ENCODE measurements at regions not wholly inside any gene's neighbourhood (a gene's known extent, or its start where the extent isn't known, plus 50 kb on each side); places are given as distances from the start of the nearest gene placed in this dataset.
A peak's percentile ranks its signal among the peaks of the same experiment; 100 is the strongest.
"Not testable (repeated sequence)": the region's sequence is repeated elsewhere in the genome, so short reads cannot be mapped to it uniquely, and the experiment has no call there.

- not testable (repeated sequence) for H3K27ac Mint-ChIP-seq; H3K4me1 Mint-ChIP-seq (ENCODE audit: low read depth); H3K27me3 Mint-ChIP-seq (ENCODE audit: low read depth); DNase-seq; ATAC-seq (replicated peaks in 1 of 2); H3K9me3 Mint-ChIP-seq; H3K4me3 Mint-ChIP-seq
- H3K36me3 Mint-ChIP-seq (ENCODE audit: insufficient read depth in 2 of 2), result peaks cover 5 to 13% of the 10 kb centered on the region in 2 donors
Observed at GRCh38 chr3:195985348-195985920, 77.1 kb upstream of the TNK2 start.

GRCh38 chr3:195984392-195985030 lies 76.2 kb upstream of the TNK2 start:
- not testable (repeated sequence) for H3K27me3 Mint-ChIP-seq (ENCODE audit: low read depth); DNase-seq; H3K27ac Mint-ChIP-seq; H3K4me1 Mint-ChIP-seq (ENCODE audit: low read depth); ATAC-seq (replicated peaks in 1 of 2); H3K9me3 Mint-ChIP-seq; H3K4me3 Mint-ChIP-seq
- H3K36me3 Mint-ChIP-seq (ENCODE audit: insufficient read depth in 2 of 2), result peaks cover 5 to 13% of the 10 kb centered on the region in 2 donors

DNA sequence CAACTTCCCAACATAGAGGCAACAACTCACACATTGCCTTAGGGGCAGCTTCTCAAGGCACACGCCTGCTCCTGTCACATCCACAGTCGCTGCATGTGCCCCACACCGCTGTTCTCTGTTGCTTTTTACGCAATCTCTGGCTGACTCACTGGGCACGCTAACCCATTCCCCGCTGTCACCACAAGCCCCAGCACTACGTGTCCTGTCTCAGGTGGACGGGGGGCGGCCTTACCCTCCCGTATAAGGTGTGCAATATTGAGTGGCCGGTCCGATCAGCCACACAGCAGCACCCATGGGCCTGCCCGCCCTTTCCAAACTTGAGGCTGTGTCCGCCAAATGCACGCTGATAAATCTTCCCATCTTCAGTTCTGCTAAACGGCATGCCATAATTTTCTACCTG lies 75.5 kb upstream of the TNK2 start:
- not testable (repeated sequence) for ATAC-seq (replicated peaks in 1 of 2); DNase-seq; H3K4me1 Mint-ChIP-seq (ENCODE audit: low read depth); H3K27me3 Mint-ChIP-seq (ENCODE audit: low read depth); H3K9me3 Mint-ChIP-seq; H3K4me3 Mint-ChIP-seq
- H3K36me3 Mint-ChIP-seq (ENCODE audit: insufficient read depth in 2 of 2), result peaks cover 8 to 14% of the 10 kb centered on the region in 2 donors
- peak overlapping the region; percentile 46 for H3K27ac Mint-ChIP-seq

GRCh38 chr3:195982754-195983153 lies 74.4 kb upstream of the TNK2 start:
- not testable (repeated sequence) for DNase-seq; H3K9me3 Mint-ChIP-seq; H3K4me3 Mint-ChIP-seq; H3K4me1 Mint-ChIP-seq (ENCODE audit: low read depth); H3K27me3 Mint-ChIP-seq (ENCODE audit: low read depth); H3K27ac Mint-ChIP-seq; ATAC-seq (replicated peaks in 1 of 2)
- peaks cover 8 to 17% of the 10 kb centered on the region in 2 donors for H3K36me3 Mint-ChIP-seq (ENCODE audit: insufficient read depth in 2 of 2)

DNA sequence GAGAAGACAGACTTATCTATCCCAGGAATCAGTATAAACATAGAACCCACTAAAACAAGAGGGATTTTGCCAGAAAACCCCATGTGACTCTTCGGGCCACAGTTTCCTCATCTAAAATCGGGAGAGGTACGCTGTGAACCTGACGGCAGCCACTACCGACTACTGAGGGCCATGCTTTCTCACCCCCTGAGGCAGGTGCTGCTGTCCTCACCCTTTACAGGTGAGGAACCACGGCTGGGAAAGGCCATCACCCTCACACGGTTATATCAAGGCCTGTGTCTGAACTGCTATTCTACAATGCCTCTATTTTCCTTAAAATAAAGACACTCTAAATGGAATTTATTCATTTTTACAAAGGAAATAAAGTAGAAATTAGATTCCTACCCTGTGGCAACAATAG lies 73.4 kb upstream of the TNK2 start:
- H3K9me3 Mint-ChIP-seq; H3K4me1 Mint-ChIP-seq (ENCODE audit: low read depth): not testable (repeated sequence)
- peaks cover 8 to 17% of the 10 kb centered on the region in 2 donors for H3K36me3 Mint-ChIP-seq (ENCODE audit: insufficient read depth in 2 of 2)

DNA sequence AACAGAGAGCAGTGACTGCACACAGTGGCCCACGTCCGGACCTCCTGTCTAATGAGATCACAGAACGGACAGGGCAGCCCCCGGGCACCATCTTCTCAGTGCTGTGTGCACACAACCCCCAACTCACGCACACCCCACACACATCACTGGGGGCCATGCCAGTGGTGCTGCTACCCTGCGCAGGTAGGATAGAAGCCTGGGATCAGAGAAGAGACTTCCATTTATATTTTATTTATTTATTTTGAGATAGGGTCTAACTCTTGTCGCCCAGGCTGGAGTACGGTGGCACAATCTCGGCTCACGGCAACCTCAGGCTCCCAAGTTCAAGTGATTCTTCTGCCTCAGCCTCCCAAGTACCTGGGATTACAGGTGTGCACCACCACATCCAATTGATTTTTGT lies 71.5 kb upstream of the TNK2 start:
- H3K9me3 Mint-ChIP-seq, DNase-seq: not testable (repeated sequence)

More for the DNA sequence above, 73.4 kb upstream of the TNK2 start:
- not testable (repeated sequence) for H3K27me3 Mint-ChIP-seq (ENCODE audit: low read depth); H3K27ac Mint-ChIP-seq; ATAC-seq (replicated peaks in 1 of 2); DNase-seq; H3K4me3 Mint-ChIP-seq

GRCh38 chr3:195978585-195978984 lies 70.2 kb upstream of the TNK2 start:
- Mint-ChIP-seq H3K27ac (peak overlapping the region; percentile 15), H3K36me3 (ENCODE audit: insufficient read depth in 2 of 2) (peaks cover 5 to 27% of the 10 kb centered on the region in 2 donors)
- not testable (repeated sequence) for H3K9me3 Mint-ChIP-seq; H3K4me3 Mint-ChIP-seq; H3K4me1 Mint-ChIP-seq (ENCODE audit: low read depth); H3K27me3 Mint-ChIP-seq (ENCODE audit: low read depth)
- peak; percentile 30 for DNase-seq
- ATAC-seq (replicated peaks in 1 of 2), result peak; percentile 87 to 92

More for the DNA sequence above, 71.5 kb upstream of the TNK2 start:
- not testable (repeated sequence) for H3K27ac Mint-ChIP-seq; H3K4me3 Mint-ChIP-seq; H3K27me3 Mint-ChIP-seq (ENCODE audit: low read depth); H3K4me1 Mint-ChIP-seq (ENCODE audit: low read depth); ATAC-seq (replicated peaks in 1 of 2)
- peaks cover 8 to 25% of the 10 kb centered on the region in 2 donors for H3K36me3 Mint-ChIP-seq (ENCODE audit: insufficient read depth in 2 of 2)

- not testable (repeated sequence) for H3K9me3 Mint-ChIP-seq
Observed at GRCh38 chr3:195976876-195977275, 68.5 kb upstream of the TNK2 start.

DNA sequence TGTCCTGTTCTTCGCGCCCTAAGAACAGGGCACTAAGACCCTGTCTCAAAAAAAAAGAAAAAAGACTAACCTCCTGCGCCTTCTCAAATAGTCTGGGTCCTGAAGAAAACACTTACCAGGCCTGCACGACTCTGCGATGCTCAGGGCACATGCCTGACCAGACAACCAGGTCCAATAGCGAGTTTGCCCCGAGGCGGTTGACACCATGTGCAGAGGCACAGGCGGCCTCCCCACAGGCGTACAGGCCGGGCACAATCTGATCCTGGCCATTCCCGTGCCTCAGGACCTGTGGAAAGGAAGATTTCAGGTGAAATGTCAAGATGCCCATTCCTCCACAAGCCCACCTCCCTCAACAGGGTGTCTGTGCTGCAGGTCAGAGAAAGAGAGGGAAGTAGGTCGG lies 65.9 kb upstream of the TNK2 start:
- not testable (repeated sequence) for H3K4me3 Mint-ChIP-seq; H3K9me3 Mint-ChIP-seq; H3K4me1 Mint-ChIP-seq (ENCODE audit: low read depth); ATAC-seq (replicated peaks in 1 of 2); DNase-seq; H3K27me3 Mint-ChIP-seq (ENCODE audit: low read depth); H3K27ac Mint-ChIP-seq
- peaks cover 6 to 39% of the 10 kb centered on the region in 2 donors for H3K36me3 Mint-ChIP-seq (ENCODE audit: insufficient read depth in 2 of 2)

More at GRCh38 chr3:195976876-195977275, 68.5 kb upstream of the TNK2 start:
- H3K4me1 Mint-ChIP-seq (ENCODE audit: low read depth); H3K4me3 Mint-ChIP-seq; DNase-seq; ATAC-seq (replicated peaks in 1 of 2); H3K27ac Mint-ChIP-seq; H3K27me3 Mint-ChIP-seq (ENCODE audit: low read depth): not testable (repeated sequence)
- H3K36me3 Mint-ChIP-seq (ENCODE audit: insufficient read depth in 2 of 2), result peaks cover 3 to 29% of the 10 kb centered on the region in 2 donors

GRCh38 chr3:195970873-195971272 lies 62.5 kb upstream of the TNK2 start:
- H3K27ac Mint-ChIP-seq; DNase-seq; H3K27me3 Mint-ChIP-seq (ENCODE audit: low read depth); H3K4me3 Mint-ChIP-seq; ATAC-seq (replicated peaks in 1 of 2); H3K4me1 Mint-ChIP-seq (ENCODE audit: low read depth); H3K9me3 Mint-ChIP-seq: not testable (repeated sequence)
- peaks cover 5 to 35% of the 10 kb centered on the region in 2 donors for H3K36me3 Mint-ChIP-seq (ENCODE audit: insufficient read depth in 2 of 2)

DNA sequence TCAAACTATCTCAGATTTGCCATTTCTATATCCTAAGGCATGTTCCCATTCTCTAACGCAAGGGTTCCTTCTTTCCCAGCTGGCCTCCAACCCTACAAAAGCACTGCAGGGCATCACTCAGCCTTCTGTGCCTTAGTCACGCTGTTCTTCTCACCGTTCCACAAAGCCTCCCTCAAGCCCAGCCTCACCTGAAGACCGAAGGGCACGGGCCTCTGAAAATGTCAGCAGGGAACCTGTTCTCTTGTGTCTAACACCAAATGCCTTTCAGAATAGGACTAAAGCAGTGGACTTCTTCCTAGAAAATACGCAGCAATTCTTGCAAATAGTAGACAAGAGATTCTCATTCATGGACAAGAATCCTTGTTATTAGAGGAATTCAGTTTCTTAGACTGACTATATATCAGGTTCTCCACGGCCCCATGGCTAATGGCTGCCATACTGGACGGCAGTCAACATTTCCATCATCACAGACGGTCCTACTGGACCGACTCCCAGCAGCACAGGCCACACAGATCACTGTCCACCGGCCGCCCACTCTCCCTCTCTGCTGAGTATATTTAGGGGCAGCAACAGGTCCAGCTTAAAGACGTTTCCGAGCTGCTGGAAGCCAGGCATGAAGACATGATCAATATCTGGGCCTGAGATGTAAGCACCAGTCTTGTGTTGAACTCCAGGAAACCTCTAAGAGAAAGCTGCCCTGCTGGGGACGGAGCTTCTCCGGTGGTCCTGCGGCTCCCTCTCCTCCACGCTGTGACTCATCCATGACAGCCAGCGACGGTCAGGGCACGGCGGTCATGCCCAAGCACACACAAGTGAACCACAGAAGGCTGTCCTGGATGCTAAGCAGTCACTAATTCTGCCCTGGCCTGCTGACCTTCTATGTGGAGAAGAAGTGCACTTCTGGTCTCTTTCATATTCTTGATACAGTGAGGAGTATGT lies 61.8 kb upstream of the TNK2 start:
- not testable (repeated sequence) for DNase-seq; ATAC-seq (replicated peaks in 1 of 2); H3K27ac Mint-ChIP-seq; H3K9me3 Mint-ChIP-seq; H3K4me3 Mint-ChIP-seq; H3K27me3 Mint-ChIP-seq (ENCODE audit: low read depth); H3K4me1 Mint-ChIP-seq (ENCODE audit: low read depth)
- H3K36me3 Mint-ChIP-seq (ENCODE audit: insufficient read depth in 2 of 2), result peaks cover 5 to 38% of the 10 kb centered on the region in 2 donors

GRCh38 chr3:195969341-195969740 lies 61.0 kb upstream of the TNK2 start:
- H3K27ac Mint-ChIP-seq; DNase-seq; H3K4me3 Mint-ChIP-seq; ATAC-seq (replicated peaks in 1 of 2); H3K27me3 Mint-ChIP-seq (ENCODE audit: low read depth); H3K9me3 Mint-ChIP-seq; H3K4me1 Mint-ChIP-seq (ENCODE audit: low read depth): not testable (repeated sequence)
- peaks cover 5 to 35% of the 10 kb centered on the region in 2 donors for H3K36me3 Mint-ChIP-seq (ENCODE audit: insufficient read depth in 2 of 2)

DNA sequence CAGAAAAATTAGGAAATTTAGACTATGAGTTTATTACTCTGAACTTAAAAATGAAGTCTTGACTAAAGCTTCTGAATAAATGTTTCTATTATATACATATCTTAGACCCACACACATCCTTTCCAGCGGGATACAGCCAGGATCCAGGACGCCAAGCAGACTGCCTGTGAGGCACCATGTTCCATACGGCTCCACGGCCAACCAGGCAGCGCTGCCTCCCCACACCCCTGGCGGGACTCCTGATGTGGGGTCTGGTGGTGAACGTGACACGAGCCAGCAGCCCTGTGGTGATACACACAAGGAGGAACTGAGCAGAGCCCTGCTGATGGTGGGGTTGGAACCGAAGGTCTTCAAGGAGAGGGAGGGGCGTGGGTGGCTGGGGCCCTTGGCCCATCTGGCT lies 59.8 kb upstream of the TNK2 start:
- DNase-seq; H3K9me3 Mint-ChIP-seq; H3K27ac Mint-ChIP-seq; H3K27me3 Mint-ChIP-seq (ENCODE audit: low read depth); H3K4me3 Mint-ChIP-seq; H3K4me1 Mint-ChIP-seq (ENCODE audit: low read depth); ATAC-seq (replicated peaks in 1 of 2): not testable (repeated sequence)
- peaks cover 5 to 30% of the 10 kb centered on the region in 2 donors for H3K36me3 Mint-ChIP-seq (ENCODE audit: insufficient read depth in 2 of 2)

Data from activated T-cell treated with anti-CD3 and anti-CD28 coated beads, Interleukin-2, amount 50 U/mL, for 72 hours (primary cell).